IPS-18a (cell line): ENCODE measurements at regions not wholly inside any gene's neighbourhood (a gene's known extent, or its start where the extent isn't known, plus 50 kb on each side); places are given as distances from the start of the nearest gene placed in this dataset.
"Not testable (repeated sequence)": the region's sequence is repeated elsewhere in the genome, so short reads cannot be mapped to it uniquely, and the experiment has no call there.

ENCODE experiments used
- H3K27ac ChIP-seq: one replicate; pipeline ENCODE4 v1.5.1; 2013; ENCODE audit warnings: low read length
- H3K27me3 ChIP-seq: one replicate; pipeline ENCODE4 v1.6.1; 2013; ENCODE audit warnings: mild to moderate bottlenecking, low read length; ENCODE audit not compliant: control insufficient read depth, insufficient read depth
- H3K36me3 ChIP-seq: one replicate; pipeline ENCODE4 v1.6.1; 2013; ENCODE audit warnings: low read depth, low read length; ENCODE audit not compliant: control insufficient read depth
- H3K4me1 ChIP-seq: one replicate; pipeline ENCODE4 v1.6.1; 2013; ENCODE audit warnings: low read depth, low read length; ENCODE audit not compliant: control insufficient read depth
- H3K4me3 ChIP-seq: one replicate; pipeline ENCODE4 v1.5.1; 2013; ENCODE audit warnings: low read length
- H3K9ac ChIP-seq: one replicate; pipeline ENCODE4 v1.6.1; 2013; ENCODE audit warnings: mild to moderate bottlenecking, low read length, moderate library complexity
- H3K9me3 ChIP-seq: one replicate; pipeline ENCODE4 v1.6.1; 2013; ENCODE audit warnings: low read depth, low read length; ENCODE audit not compliant: control insufficient read depth

- no peaks in the 10 kb centered on the region for H3K9me3 ChIP-seq
- no peaks in the 10 kb centered on the region for H3K36me3 ChIP-seq
- no peaks in the 10 kb centered on the region for H3K27me3 ChIP-seq
- H3K4me3 ChIP-seq, result no peak overlapping the region
- H3K4me1 ChIP-seq, result peaks cover 25% of the 10 kb centered on the region
- no peak overlapping the region for H3K27ac ChIP-seq
- no peak overlapping the region for H3K9ac ChIP-seq
These were observed 132.6 kb downstream of the FHIP1A start for GRCh38 chr4:151541389-151542071.

GRCh38 chr4:151548708-151549107 lies 139.7 kb downstream of the FHIP1A start:
- no peaks in the 10 kb centered on the region for H3K36me3 ChIP-seq
- peaks cover 6% of the 10 kb centered on the region for H3K4me1 ChIP-seq
- peaks cover 14% of the 10 kb centered on the region for H3K9me3 ChIP-seq
- no peaks in the 10 kb centered on the region for H3K27me3 ChIP-seq
- H3K4me3 ChIP-seq, result no peak overlapping the region
- no peak overlapping the region for H3K27ac ChIP-seq
- no peak overlapping the region for H3K9ac ChIP-seq

GRCh38 chr4:151549378-151549777 lies 140.4 kb downstream of the FHIP1A start:
- not testable (repeated sequence) for H3K9ac ChIP-seq, H3K36me3 ChIP-seq, H3K27me3 ChIP-seq, H3K27ac ChIP-seq, H3K4me3 ChIP-seq
- peaks cover 14% of the 10 kb centered on the region for H3K9me3 ChIP-seq
- peaks cover 12% of the 10 kb centered on the region for H3K4me1 ChIP-seq

GRCh38 chr4:151553874-151554273 lies 144.9 kb downstream of the FHIP1A start:
- Histone ChIP-seq H3K36me3 (no peaks in the 10 kb centered on the region), H3K27me3 (no peaks in the 10 kb centered on the region), H3K9me3 (peaks cover 2% of the 10 kb centered on the region), H3K4me3 (no peak overlapping the region), H3K9ac (no peak overlapping the region), H3K27ac (no peak overlapping the region), H3K4me1 (peaks cover 13% of the 10 kb centered on the region)

GRCh38 chr4:151555151-151555945 lies 146.4 kb downstream of the FHIP1A start:
- no peak overlapping the region for H3K4me3 ChIP-seq
- no peaks in the 10 kb centered on the region for H3K36me3 ChIP-seq
- H3K4me1 ChIP-seq, result peaks cover 13% of the 10 kb centered on the region
- no peaks in the 10 kb centered on the region for H3K27me3 ChIP-seq
- no peaks in the 10 kb centered on the region for H3K9me3 ChIP-seq
- H3K9ac ChIP-seq, result no peak overlapping the region
- H3K27ac ChIP-seq, result no peak overlapping the region

GRCh38 chr4:151558496-151559113 lies 149.6 kb downstream of the FHIP1A start:
- no peaks in the 10 kb centered on the region for H3K27me3 ChIP-seq
- peaks cover 8% of the 10 kb centered on the region for H3K4me1 ChIP-seq
- H3K9me3 ChIP-seq, result no peaks in the 10 kb centered on the region
- no peaks in the 10 kb centered on the region for H3K36me3 ChIP-seq
- H3K4me3 ChIP-seq, result no peak overlapping the region
- H3K9ac ChIP-seq, result no peak overlapping the region
- no peak overlapping the region for H3K27ac ChIP-seq

GRCh38 chr4:151559595-151559994 lies 150.6 kb downstream of the FHIP1A start:
- no peaks in the 10 kb centered on the region for H3K27me3 ChIP-seq
- no peaks in the 10 kb centered on the region for H3K4me1 ChIP-seq
- H3K9ac ChIP-seq, result no peak overlapping the region
- no peak overlapping the region for H3K27ac ChIP-seq
- H3K36me3 ChIP-seq, result no peaks in the 10 kb centered on the region
- H3K4me3 ChIP-seq, result no peak overlapping the region
- no peaks in the 10 kb centered on the region for H3K9me3 ChIP-seq

GRCh38 chr4:151561551-151562256 lies 152.7 kb downstream of the FHIP1A start:
- Histone ChIP-seq H3K27ac (no peak overlapping the region), H3K27me3 (no peaks in the 10 kb centered on the region), H3K4me3 (no peak overlapping the region), H3K9ac (no peak overlapping the region), H3K9me3 (no peaks in the 10 kb centered on the region), H3K36me3 (no peaks in the 10 kb centered on the region), H3K4me1 (no peaks in the 10 kb centered on the region)

GRCh38 chr4:151563194-151563593 lies 154.2 kb downstream of the FHIP1A start:
- H3K27ac ChIP-seq, result no peak overlapping the region
- H3K36me3 ChIP-seq, result no peaks in the 10 kb centered on the region
- no peaks in the 10 kb centered on the region for H3K9me3 ChIP-seq
- no peaks in the 10 kb centered on the region for H3K27me3 ChIP-seq
- H3K4me3 ChIP-seq, result no peak overlapping the region
- H3K4me1 ChIP-seq, result no peaks in the 10 kb centered on the region
- H3K9ac ChIP-seq, result no peak overlapping the region

- Histone ChIP-seq H3K9ac (no peak overlapping the region), H3K27me3 (no peaks in the 10 kb centered on the region), H3K36me3 (no peaks in the 10 kb centered on the region), H3K4me1 (no peaks in the 10 kb centered on the region), H3K9me3 (no peaks in the 10 kb centered on the region), H3K4me3 (no peak overlapping the region), H3K27ac (no peak overlapping the region)
These were observed 155.3 kb downstream of the FHIP1A start for GRCh38 chr4:151564321-151564720.

- no peaks in the 10 kb centered on the region for H3K36me3 ChIP-seq
- no peaks in the 10 kb centered on the region for H3K9me3 ChIP-seq
- H3K4me1 ChIP-seq, result no peaks in the 10 kb centered on the region
- no peak overlapping the region for H3K27ac ChIP-seq
- H3K4me3 ChIP-seq, result no peak overlapping the region
- no peak overlapping the region for H3K9ac ChIP-seq
- H3K27me3 ChIP-seq, result no peaks in the 10 kb centered on the region
These were observed 156.6 kb downstream of the FHIP1A start for GRCh38 chr4:151565583-151565982.
